Ovary (tissue), 3 donors: ENCODE measurements at regions not wholly inside any gene's neighbourhood (a gene's known extent, or its start where the extent isn't known, plus 50 kb on each side); places are given as distances from the start of the nearest gene placed in this dataset.

Experiments
- CTCF ChIP-seq, 3 donors: fragments of 450-650 bp in 2 of 3; fragments of 200-600 bp in 1 of 3; IDR thresholded peaks; one replicate each; pipeline versions ENCODE4 v1.5.1 to v1.8.0; 2016 to 2022; ENCODE audit warnings: antibody characterized with exemption in 3 of 3, mild to moderate bottlenecking in 1 of 3
- POLR2A ChIP-seq: fragments of 450-650 bp; IDR thresholded peaks from one replicate; pipeline ENCODE4 v1.6.1; 2017; ENCODE audit warnings: antibody characterized with exemption, mild to moderate bottlenecking, moderate library complexity
- donor health status: DM: no; HTN: no; CAD: no.

- TF ChIP-seq CTCF (IDR thresholded peaks at IDR 0.05) (no peak), POLR2A (no peak)
Observed at GRCh38 chr5:40274568-40274967, 405.1 kb upstream of the PTGER4 start.
